HG03342 (cell line): ENCODE measurements at regions not wholly inside any gene's neighbourhood (a gene's known extent, or its start where the extent isn't known, plus 50 kb on each side); places are given as distances from the start of the nearest gene placed in this dataset.

ENCODE experiments used
- ATAC-seq: cut with Tn5 transposase; IDR thresholded peaks from one replicate; pipeline ENCODE4 v1.9.1; 2021; ENCODE audit warnings: mild to moderate bottlenecking, moderate library complexity; ENCODE audit not compliant: unreplicated experiment

DNA sequence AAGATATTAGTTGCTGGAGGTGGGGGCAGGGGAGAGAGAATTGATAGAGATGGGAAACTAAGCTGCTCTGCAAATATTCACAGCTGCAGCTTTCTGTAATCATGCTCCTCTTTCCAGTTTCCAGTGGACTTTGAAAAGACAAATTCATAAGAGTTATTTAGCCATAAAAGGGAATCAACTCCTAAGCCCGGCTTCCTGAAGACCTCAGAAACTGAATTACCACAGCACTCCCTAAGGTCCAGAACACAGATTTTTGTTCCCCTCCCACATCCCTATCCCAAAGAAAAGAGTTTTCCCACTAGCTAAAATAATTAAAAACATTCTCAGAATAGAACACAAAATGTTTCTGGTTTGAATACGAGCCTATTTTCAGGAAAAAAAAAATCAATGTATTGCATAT is 871.8 kb upstream of the NR2F2 start:
- no peak for ATAC-seq

DNA sequence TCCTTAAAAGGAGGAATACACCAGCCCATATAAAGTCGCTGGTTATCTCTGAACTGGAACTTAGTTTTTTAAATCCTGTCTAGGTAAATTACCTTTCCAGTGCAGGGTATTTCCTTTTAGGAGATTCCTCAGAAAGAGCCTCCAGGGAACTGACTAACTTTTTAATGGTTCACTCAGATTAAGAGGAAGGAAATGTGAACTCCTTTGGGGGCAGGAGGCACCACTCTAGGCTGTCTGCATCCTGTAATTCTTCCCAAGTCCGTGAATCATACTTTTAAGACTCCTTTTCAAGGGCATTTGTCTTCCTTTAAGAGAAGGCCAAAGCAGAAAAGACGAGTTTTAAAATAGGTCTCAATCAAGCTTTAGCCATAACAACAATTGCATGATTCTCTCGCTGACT is 871.2 kb upstream of the NR2F2 start:
- ATAC-seq = no peak

DNA sequence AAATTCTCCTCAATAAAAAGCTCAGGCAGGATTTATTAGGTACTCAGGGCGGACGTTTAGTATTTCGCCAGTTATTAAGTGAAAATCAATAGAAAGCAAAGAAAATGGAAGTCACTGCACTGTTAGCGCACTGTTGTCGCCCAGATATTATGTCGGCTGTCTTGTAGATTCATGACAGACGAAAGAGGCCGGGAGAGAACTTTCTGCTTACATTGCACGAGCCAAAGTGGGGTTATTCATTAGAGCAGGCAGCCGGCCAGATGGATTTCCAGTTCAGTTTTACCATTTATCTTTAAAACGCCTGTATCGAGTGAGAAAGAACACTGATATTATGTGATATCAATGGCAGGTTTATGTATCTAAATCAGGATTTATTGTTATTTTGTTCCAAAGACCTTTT is 866.0 kb upstream of the NR2F2 start:
- no peak for ATAC-seq

DNA sequence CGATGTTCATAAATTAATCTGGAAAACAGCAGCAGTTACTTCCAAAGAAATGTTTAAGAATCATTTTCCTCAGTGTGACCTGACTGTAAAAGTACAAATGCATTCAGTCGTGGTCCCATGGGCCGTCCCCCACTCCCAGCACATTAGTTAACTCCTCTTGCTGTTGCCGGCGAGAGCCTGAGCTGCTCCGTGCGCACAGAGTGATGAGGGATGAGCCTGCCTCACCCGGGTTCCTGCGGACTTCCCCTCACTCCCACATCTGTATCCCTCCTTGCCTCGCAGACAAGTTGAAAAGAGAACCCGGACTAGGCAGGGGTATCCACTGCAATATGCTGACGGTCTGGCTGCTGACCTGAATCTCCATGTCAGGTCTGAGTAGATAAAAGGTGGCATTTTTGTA is 861.7 kb upstream of the NR2F2 start:
- no peak for ATAC-seq

GRCh38 chr15:95469496-95470000 is 861.0 kb upstream of the NR2F2 start:
- ATAC-seq = no peak

DNA sequence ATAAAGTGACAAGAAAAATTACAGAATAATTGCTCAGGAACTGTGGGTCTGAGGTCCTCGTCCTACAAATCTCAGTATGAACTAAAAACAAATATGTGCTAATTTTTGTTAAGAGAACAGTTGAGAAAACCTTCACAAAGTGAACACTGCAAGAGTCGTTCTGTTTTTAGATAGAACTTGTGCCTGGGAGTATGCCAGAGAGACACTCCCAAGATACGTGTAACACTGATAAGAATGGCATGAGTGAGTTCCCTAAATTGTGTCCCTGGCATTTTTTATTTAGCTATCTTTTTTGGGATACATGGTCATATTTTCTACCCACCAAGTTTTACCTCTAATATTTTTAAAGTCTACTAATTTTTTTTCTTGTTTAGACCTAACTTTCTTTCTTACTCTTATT is 860.0 kb upstream of the NR2F2 start:
- no peak for ATAC-seq

DNA sequence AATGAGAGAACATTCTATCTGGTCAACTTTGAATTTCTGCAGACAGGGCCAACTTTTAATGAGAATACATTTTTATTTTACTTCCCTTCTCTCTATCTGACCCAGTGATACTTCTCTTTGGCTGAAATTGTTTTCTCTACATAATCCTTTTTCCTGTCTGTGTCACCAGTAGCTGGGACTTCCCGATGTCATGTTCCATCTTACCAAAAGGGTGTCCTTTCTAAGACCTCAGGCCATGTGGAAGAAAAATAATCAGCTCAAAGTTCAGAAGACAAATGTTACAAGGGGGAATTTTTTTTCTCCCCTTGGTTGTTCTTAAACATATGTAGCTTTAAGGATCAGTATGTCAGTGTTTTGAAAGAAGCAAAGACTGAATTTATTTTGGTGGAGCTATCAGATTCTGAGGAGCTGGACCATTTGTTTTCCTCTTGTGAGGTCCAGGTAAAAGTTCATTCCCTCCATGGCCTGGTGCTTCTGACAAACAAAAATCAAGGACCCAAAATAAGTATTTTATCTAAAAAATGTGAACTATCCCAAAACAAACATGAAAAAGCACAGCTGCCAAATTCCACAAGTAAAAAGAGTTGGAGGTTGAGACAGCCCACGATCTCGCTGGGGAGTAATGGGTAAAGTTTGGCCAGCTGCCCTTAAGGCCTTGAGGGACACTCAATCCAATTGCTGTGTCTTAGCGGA is 859.4 kb upstream of the NR2F2 start:
- ATAC-seq = no peak

DNA sequence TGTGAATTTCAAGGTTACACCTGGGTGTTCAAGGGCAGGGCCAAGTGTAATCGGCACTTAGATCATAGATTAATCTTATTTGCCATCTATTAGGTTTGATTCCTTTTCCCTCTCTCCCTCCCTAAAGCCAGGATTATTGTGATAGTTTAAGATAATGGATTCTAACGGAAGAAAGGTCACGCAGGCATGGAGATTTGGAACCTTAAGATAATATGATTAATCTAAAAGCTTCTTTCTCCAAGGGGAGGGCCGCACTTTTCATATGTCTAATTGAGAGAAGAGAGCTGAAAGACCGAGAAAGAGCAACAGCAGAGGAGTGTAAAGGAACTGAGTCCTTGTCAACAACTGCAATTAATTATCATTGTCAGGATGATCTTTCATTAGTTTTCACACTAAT is 858.8 kb upstream of the NR2F2 start:
- ATAC-seq = no peak

DNA sequence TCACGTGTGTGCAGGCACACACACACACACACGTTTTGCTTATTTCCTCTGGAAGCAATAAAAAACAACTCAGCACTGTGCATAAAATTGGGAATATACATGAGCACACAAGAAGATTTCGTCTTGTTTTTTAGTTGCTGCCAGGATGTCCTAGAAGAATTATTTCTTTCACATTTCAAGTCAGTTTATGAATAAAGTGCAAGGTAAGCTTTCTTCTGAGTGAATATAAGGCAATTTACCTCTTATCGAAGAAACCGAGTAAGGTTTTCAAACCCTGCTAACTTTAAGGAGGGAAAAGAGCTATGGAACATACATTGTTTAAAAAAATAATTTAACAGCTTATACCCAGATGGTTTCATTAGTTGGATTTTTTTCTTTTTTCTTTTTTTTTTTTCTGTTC is 855.4 kb upstream of the NR2F2 start:
- ATAC-seq = no peak

GRCh38 chr15:95479308-95479707 is 851.2 kb upstream of the NR2F2 start:
- ATAC-seq = no peak

DNA sequence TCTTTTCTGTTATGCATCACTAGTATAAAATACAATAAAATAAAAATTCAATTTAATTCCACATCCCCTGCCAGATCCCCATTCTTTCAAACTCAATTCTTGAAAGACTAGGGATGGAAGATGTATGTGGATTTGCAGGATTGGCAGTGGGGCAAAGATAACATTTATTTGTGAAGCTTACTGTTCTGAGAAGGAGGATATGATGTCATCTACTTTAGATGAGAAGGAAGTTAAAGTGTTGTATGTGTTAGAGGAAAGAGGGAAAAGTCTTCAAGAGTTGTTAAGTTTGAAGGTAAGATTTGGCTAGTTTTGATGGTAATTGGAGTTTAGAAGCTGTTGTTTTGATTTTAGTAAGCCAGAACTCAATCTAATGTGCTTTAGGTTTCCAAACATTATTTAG is 845.1 kb upstream of the NR2F2 start:
- no peak for ATAC-seq

- ATAC-seq = no peak
These were observed 844.3 kb upstream of the NR2F2 start for GRCh38 chr15:95486224-95486623.

- ATAC-seq = no peak
These were observed 841.4 kb upstream of the NR2F2 start for GRCh38 chr15:95489103-95489502.

- no peak for ATAC-seq
These were observed 838.0 kb upstream of the NR2F2 start for GRCh38 chr15:95492388-95493070.

DNA sequence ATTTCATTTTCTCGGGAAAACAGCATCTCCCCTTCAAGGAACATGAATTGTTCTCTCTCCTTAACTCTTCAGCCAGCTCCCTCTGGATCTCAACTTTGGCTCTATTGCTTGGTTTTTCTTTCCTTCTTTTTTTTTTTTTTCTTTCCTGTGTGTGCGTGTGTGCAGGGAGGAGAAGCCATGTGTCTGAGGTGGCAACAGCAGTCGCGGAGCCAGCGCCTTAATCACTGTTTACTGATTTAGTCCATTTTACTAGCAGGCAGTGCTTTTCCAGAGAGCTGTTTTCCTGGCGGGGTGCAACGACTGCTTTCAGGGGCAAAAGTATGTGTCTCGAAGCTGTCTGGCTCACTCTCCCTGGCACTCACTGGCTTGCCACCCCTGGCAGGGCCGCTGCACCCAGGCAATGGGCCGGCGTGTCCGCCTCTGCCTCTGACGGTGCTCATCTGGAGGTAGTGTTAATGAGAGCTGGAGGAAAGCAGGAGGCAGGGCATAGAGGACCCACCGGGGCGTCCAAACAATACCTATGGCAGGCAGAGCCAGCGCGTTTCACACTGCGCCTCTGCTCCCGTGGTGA is 835.4 kb upstream of the NR2F2 start:
- ATAC-seq = no peak

DNA sequence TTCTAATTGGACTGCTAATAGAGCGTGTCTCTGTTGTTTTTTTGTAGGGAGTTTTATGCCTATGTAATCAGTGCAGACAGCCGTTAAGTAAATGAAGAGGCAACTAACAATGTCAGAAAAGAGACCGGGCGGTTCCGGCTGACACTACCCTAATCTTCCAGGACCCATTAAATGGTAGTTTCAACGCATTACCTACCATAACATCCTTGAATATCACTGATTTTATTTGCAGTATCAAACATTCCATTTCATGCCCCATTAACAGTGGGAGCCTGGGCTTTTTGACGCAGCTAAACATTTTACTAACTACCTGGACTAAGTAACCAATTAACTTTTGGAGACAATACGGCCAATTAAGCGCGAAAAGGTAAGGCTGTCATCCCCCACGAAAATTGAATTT is 832.9 kb upstream of the NR2F2 start:
- no peak for ATAC-seq

- no peak for ATAC-seq
These were observed 831.5 kb upstream of the NR2F2 start for GRCh38 chr15:95498961-95499360.

- no peak for ATAC-seq
These were observed 831.1 kb upstream of the NR2F2 start for GRCh38 chr15:95499397-95499796.

DNA sequence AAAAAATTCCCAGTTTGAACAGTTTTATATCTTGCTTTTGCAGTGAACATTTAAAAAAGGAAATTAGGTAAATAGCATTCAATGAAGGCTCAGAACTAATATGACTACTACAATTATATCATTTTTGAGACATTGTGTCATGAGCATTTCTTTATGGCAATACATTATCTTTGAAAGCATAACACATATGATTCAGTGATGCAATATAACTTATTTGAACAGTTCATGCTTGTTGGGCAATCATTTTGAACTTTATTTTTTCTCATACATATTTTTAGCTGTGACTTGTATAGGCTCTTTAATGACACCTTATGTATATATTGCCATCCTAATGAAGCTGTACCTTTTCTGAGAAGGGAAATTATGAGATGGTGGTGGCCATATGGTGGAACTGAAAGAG is 828.6 kb upstream of the NR2F2 start:
- ATAC-seq = no peak

DNA sequence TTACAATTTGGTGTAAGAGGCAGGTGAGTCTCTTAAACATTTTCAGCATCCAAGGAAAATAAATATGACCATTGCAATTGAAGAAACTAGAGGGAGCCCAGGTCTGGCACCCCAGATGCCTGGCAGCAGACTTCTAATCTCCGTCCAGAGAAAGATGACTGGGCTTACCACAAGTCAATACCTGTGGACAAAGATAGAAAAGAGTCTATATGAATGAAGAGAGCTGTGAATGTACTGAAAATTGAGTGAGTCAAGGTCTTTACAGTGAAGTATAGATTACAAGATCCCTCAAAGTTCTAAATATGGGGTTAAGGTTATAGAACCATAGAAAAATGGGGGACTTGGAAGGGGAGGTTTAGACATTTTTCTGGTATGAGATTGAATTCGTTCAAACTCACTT is 827.4 kb upstream of the NR2F2 start:
- ATAC-seq = no peak

DNA sequence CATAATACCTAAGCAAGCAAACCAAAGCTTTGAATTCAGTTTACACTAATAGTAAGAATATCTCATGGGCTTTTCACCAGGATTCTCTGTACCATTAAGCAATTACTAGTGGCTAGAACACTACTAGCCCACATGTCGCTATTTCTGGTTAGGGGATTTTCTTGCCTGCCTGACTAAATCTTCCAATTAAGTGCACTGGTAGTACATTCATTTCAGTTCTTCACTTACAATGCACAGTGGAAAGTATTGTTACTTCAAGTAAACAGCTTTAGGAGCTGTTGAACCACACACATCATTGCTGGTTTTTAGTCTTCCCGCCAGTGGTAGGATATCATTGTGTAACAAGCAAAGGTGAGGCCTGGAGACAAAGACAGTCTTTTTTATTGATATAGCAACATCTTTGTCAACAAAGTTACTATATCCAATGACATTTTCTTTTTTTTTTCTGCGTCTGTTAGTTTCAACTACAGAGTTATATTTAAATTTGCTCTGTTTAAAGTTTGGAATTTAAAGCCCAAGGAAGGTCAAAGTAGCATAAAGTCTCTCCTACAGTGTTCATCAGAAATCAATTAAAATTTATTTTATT is 826.8 kb upstream of the NR2F2 start:
- ATAC-seq = peak; percentile 67

GRCh38 chr15:95511671-95512070 is 818.8 kb upstream of the NR2F2 start:
- no peak for ATAC-seq
